Endothelial cell of umbilical vein (primary cell): ENCODE measurements at regions not wholly inside any gene's neighbourhood (a gene's known extent, or its start where the extent isn't known, plus 50 kb on each side); places are given as distances from the start of the nearest gene placed in this dataset.

ENCODE experiments used
- BruUV-seq: library from RNA; stranded (reverse); fragments of 400-500 nt; replicated peaks from 2 replicates; lab custom pipeline; 2021; lab: Mats Ljungman, UMichigan
- CTCF ChIA-PET: fragments of 300-600, 350-600 bp; sonication (Branson Sonifier 250); formaldehyde crosslinking; loops from one replicate; lab custom pipeline; 2021; ENCODE audit warnings: antibody characterized with exemption, inconsistent platforms; lab: Charles Lee
- POLR2A ChIA-PET: fragments of 300-600, 350-600 bp; sonication (Branson Sonifier 250); formaldehyde crosslinking; loops from one replicate; lab custom pipeline; 2021; ENCODE audit warnings: antibody characterized with exemption, inconsistent platforms; lab: Charles Lee
- DNase-seq: peaks from one replicate; pipeline ENCODE4 v3.0.0-alpha.2; 2011; ENCODE audit warnings: low read depth, low spot score
- FAIRE-seq: peaks from 2 replicates; lab custom pipeline; 2011; peaks lifted over from hg19 to GRCh38; lab: Jason Lieb, UNC
- H2AFZ ChIP-seq: 2 replicates; pipeline ENCODE4 v1.6.0; 2012; ENCODE audit warnings: low read depth, low read length, control low read depth, inconsistent platforms
- H3K27ac ChIP-seq: 2 replicates; pipeline ENCODE4 v1.5.1; 2011; ENCODE audit warnings: low read depth, mild to moderate bottlenecking, control low read depth, low read length, moderate library complexity; ENCODE audit not compliant: insufficient read depth
- H3K27me3 ChIP-seq, 2 experiments: 2 replicates each; pipeline versions ENCODE4 v1.6.0 to v1.6.1; 2011; ENCODE audit warnings: low read length in 2 of 2, mixed read lengths in 1 of 2; ENCODE audit not compliant: control insufficient read depth in 2 of 2, insufficient read depth in 2 of 2
- H3K36me3 ChIP-seq, 2 experiments: 2 replicates in 1 of 2; 3 replicates in 1 of 2; pipeline ENCODE4 v1.5.1; 2011; ENCODE audit warnings: low read length in 2 of 2, mild to moderate bottlenecking in 1 of 2, moderate library complexity in 1 of 2; ENCODE audit not compliant: control insufficient read depth in 2 of 2, insufficient read depth in 2 of 2; ENCODE audit errors: extremely low read depth in 1 of 2
- H3K4me1 ChIP-seq: 3 replicates; pipeline ENCODE4 v1.5.1; 2011; ENCODE audit warnings: mild to moderate bottlenecking, low read length; ENCODE audit not compliant: control insufficient read depth, insufficient read depth; ENCODE audit errors: extremely low read depth
- H3K4me2 ChIP-seq: 2 replicates; pipeline ENCODE4 v1.6.1; 2011; ENCODE audit warnings: low read length, control low read depth, mixed read lengths; ENCODE audit not compliant: insufficient read depth
- H3K4me3 ChIP-seq, 3 experiments: fragments of 200-600 bp in 1 of 3; sonication (generic), shearing (Covaris generic) in 1 of 3; replicated peaks in 1 of 3; 2 replicates each; pipeline ENCODE4 v1.5.1; 2011 to 2016; ENCODE audit warnings: control low read depth in 3 of 3, low read length in 3 of 3, mild to moderate bottlenecking in 2 of 3, inconsistent platforms in 1 of 3, low read depth in 1 of 3, moderate library complexity in 1 of 3; ENCODE audit not compliant: insufficient read depth in 1 of 3
- H3K79me2 ChIP-seq: 2 replicates; pipeline ENCODE4 v1.6.0; 2012; ENCODE audit warnings: low read length, inconsistent platforms; ENCODE audit not compliant: control insufficient read depth, insufficient read depth
- H3K9ac ChIP-seq: replicated peaks from 2 replicates; pipeline ENCODE3; 2011; ENCODE audit warnings: low read length, control low read depth; ENCODE audit not compliant: insufficient read depth; ENCODE audit errors: extremely low read depth
- H3K9me1 ChIP-seq: replicated peaks from 3 replicates; pipeline ENCODE4 v1.6.0; 2011; ENCODE audit warnings: mild to moderate bottlenecking, low read length; ENCODE audit not compliant: control insufficient read depth, insufficient read depth; ENCODE audit errors: extremely low read depth
- H3K9me3 ChIP-seq: replicated peaks from 2 replicates; pipeline ENCODE4 v1.5.1; 2012; ENCODE audit warnings: low read length, inconsistent platforms; ENCODE audit not compliant: control insufficient read depth, insufficient read depth
- H4K20me1 ChIP-seq: replicated peaks from 2 replicates; pipeline ENCODE3; 2011; ENCODE audit warnings: mild to moderate bottlenecking, low read length; ENCODE audit not compliant: control insufficient read depth, insufficient read depth; ENCODE audit errors: extremely low read depth
- CTCF ChIP-seq, 2 donors: IDR thresholded peaks; 1 replicate in 1 of 2; 2 replicates in 1 of 2; pipeline ENCODE4 v1.5.1; 2011; ENCODE audit warnings: low read length in 2 of 2, mild to moderate bottlenecking in 2 of 2, moderate library complexity in 2 of 2, control low read depth in 1 of 2, inconsistent platforms in 1 of 2, low read depth in 1 of 2; ENCODE audit not compliant: insufficient read depth in 1 of 2; ENCODE audit errors: extremely low read depth in 1 of 2
- EZH2 ChIP-seq: IDR thresholded peaks from 2 replicates; pipeline ENCODE4 v1.6.1; 2012; ENCODE audit warnings: borderline replicate concordance, low read depth, mild to moderate bottlenecking, moderate library complexity, low read length, inconsistent platforms; ENCODE audit not compliant: severe bottlenecking
- FOS ChIP-seq: IDR thresholded peaks from 2 replicates; pipeline ENCODE4 v1.6.1; 2011; ENCODE audit warnings: mild to moderate bottlenecking, low read length, moderate library complexity, borderline replicate concordance; ENCODE audit not compliant: insufficient read depth
- GATA2 ChIP-seq: IDR thresholded peaks from 2 replicates; pipeline ENCODE4 v1.7.0; 2011; ENCODE audit warnings: low read depth, mild to moderate bottlenecking, moderate library complexity, mixed read lengths, low read length; ENCODE audit not compliant: insufficient read length, insufficient read depth
- JUN ChIP-seq: IDR thresholded peaks from 2 replicates; pipeline ENCODE4 v1.6.1; 2011; ENCODE audit warnings: borderline replicate concordance, low read depth; ENCODE audit not compliant: insufficient read length, insufficient read depth
- MAX ChIP-seq: IDR thresholded peaks from 2 replicates; pipeline ENCODE4 v1.6.1; 2011; ENCODE audit not compliant: insufficient read depth, insufficient read length
- MYC ChIP-seq: IDR thresholded peaks from one replicate; pipeline ENCODE4 v1.6.1; 2011; ENCODE audit warnings: mild to moderate bottlenecking, low read depth, low read length
- POLR2AphosphoS5 ChIP-seq: IDR thresholded peaks from 2 replicates; pipeline ENCODE4 v1.6.1; 2012; ENCODE audit warnings: low read depth, mild to moderate bottlenecking, control low read depth, low read length, moderate library complexity; ENCODE audit not compliant: insufficient read depth
- dilution Hi-C: fragments of 300-500 bp; cut with MboI; formaldehyde crosslinking; loops from one replicate; pipeline ENCODE4 v1.15.0; 2019; ENCODE audit warnings: low sequenced_read_pairs; ENCODE audit not compliant: extremely low pct_ligation_motif_present
- intact Hi-C: fragments of 100-400 bp; cut with micrococcal nuclease; formaldehyde crosslinking; loops from one replicate; pipeline ENCODE4 v1.10.0; 2022

GRCh38 chr3:19641408-19641807, 292.6 kb downstream of the EFHB start:
- Histone ChIP-seq H3K4me3 (no peak overlapping the region), H4K20me1 (no peaks in the 10 kb centered on the region), H3K79me2 (no peaks in the 10 kb centered on the region), H3K4me1 (no peaks in the 10 kb centered on the region), H3K9me3 (peaks cover 5% of the 10 kb centered on the region), H3K4me2 (no peak overlapping the region), H3K27me3 (no peaks in the 10 kb centered on the region), H3K9me1 (no peaks in the 10 kb centered on the region), H3K27ac (no peak overlapping the region), H3K36me3 (no peaks in the 10 kb centered on the region), H3K9ac (no peak overlapping the region), H2AFZ (no peak overlapping the region)
- no peak for DNase-seq
- ChIA-PET CTCF (no interaction called here), POLR2A (no interaction called here)
- intact Hi-C loops: no loop called here
- dilution Hi-C loops: no loop called here
- no TSS peak for BruUV-seq
- no peak for TF ChIP-seq POLR2AphosphoS5
- TF ChIP-seq JUN: no peak
- no peak for TF ChIP-seq MYC
- no peak for TF ChIP-seq CTCF (IDR thresholded peaks at IDR 0.05; ENCODE audit: extremely low read depth in 1 of 2, insufficient read depth in 1 of 2, low read depth in 1 of 2, low read length in 2 of 2)
- no peak for TF ChIP-seq EZH2
- no peak for TF ChIP-seq MAX
- no peak for TF ChIP-seq GATA2
- no peak for TF ChIP-seq FOS
- no peak for FAIRE-seq
